DND-41 (cell line): ENCODE measurements at regions not wholly inside any gene's neighbourhood (a gene's known extent, or its start where the extent isn't known, plus 50 kb on each side); places are given as distances from the start of the nearest gene placed in this dataset.

Experiments used
- CTCF ChIP-seq: IDR thresholded peaks from 2 replicates; pipeline ENCODE4 v1.5.1; 2012; ENCODE audit warnings: borderline replicate concordance, low read length, moderate library complexity, mild to moderate bottlenecking; ENCODE audit not compliant: poor library complexity, severe bottlenecking; ENCODE audit errors: extremely low read depth
- EZH2 ChIP-seq: IDR thresholded peaks from 3 replicates; pipeline ENCODE4 v1.6.1; 2012; ENCODE audit warnings: borderline replicate concordance, low read depth, mild to moderate bottlenecking, moderate library complexity, low read length, inconsistent platforms; ENCODE audit not compliant: severe bottlenecking

- TF ChIP-seq CTCF (no peak), EZH2 (no peak)
Measured at GRCh38 chr21:35254765-35255138, 205.7 kb upstream of the RUNX1 start.
